DMS53 (cell line): ENCODE measurements at regions not wholly inside any gene's neighbourhood (a gene's known extent, or its start where the extent isn't known, plus 50 kb on each side); places are given as distances from the start of the nearest gene placed in this dataset.
A peak's percentile ranks its signal among the peaks of the same experiment; 100 is the strongest.

Experiments used
- DNase-seq: peaks from one replicate; lab custom pipeline; 2025; lab: John Stamatoyannopoulos, UW

GRCh38 chr4:15226203-15226602 is 201.6 kb upstream of the C1QTNF7 start:
- no peak for DNase-seq

DNA sequence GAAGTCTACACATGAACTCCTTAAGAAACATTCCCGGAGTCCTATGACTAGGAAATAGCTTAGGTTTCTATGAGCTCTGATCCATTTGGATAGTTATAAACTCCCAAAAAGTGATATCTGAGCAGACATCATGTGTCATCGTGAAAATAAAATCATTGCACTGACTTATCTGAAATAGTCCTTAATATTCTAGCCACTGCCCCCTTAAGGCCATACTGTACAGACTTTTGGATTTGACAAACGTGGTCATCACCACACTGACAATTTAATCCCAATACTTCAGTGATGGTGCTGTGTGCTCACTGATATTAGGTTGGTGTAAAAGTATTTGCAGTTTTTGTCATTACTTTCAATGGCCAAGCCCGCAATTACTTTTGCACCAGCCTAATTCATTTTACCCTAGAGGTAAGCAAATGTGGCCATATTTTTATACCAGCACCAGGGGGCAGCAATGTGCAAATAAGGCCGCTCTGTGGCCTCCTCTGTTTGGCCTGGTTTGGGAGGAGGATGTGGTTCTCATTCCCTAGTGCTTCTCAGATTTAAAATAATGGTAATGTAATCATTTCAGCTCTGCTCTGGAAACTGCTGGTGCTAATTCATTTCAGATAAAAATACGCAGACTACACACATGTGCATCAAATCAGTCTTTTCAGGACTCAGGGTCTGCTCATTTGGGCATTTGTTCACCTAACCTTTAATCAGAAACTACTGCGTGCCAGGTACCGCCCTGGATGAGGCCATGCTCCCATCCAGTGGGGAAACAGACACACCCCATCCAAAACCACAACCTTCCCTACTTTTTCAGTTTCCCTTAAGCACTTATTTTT is 196.4 kb upstream of the C1QTNF7 start:
- peak; percentile 93 for DNase-seq

DNA sequence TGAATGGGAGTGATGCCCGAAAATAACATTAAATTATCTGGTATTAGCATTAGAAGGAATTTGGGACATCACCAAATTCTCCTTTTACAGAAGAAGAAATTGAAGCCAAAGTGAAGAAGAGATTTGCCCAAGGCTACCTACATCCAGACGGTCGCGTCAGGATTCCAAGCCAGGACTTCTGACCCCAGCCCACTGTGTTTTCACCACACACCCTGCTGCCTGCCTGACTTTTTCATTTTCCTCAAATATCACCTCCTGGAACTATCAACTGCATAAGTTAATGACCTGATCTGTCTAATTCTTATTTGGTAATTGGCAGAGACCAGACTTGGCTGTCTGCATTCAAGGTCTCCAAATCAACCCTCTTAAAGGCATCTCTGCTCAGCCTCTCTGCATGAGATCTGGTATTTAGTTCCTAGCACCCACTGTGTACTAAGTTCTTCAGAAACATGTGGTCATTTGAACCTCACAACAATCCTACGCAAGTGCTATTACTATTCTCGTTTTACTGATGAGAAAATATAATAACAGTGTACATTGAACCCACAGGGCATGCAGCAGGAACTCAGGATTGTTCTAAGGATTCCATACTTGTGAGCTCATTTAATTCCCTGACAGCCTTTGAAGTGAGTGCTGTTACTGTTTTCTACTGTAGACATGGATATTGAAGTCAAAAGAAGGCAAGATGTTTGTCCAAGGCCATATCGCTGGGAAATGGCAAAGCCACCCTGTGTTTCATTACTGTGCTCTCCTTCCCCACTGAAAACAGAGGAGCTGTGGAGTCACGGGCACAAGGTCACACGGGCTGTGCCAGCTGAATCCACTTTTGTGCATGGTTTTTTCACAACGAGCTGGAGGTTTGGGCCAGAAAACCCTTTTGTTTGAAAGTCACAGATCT is 195.2 kb upstream of the C1QTNF7 start:
- peak; percentile 49 for DNase-seq

DNA sequence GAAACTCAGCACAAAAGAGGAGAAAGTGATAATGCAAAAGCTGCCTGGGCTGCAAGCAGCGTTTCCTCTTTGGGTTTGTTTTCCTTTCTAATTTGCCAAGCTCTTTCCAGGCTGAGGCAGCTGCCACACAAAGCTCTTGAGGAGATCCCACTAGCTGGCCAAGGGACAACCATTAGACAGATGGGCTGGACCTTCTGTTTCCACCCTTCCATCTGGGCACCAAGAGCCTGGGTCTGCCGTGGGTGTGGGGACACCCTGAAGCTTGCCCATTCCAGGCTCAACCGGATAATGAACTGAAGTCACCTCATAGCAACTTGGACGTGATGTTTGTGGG is 194.6 kb upstream of the C1QTNF7 start:
- DNase-seq = peak; percentile 50

DNA sequence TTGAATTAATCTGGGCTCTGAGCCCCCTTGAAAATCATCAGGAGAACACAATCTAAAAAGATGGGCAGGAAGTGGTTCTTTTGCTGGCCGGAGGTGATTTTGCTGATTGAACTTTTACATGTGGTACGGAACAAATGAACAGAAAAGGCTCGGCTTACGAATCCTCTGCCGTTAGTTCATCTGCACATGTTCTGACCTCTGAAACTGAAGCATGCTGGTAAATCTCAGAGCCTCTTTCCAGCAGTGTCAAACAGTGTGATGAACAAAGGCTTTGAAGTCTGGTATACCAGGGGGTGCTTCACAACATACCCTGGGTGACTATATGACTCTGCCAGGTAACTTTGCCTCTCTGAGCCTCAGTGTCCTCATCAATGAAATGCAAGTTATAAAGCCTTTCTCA is 194.2 kb upstream of the C1QTNF7 start:
- DNase-seq = no peak

- no peak for DNase-seq
These were observed 193.5 kb upstream of the C1QTNF7 start for GRCh38 chr4:15234116-15234855.

- DNase-seq = no peak
These were observed 193.0 kb upstream of the C1QTNF7 start for GRCh38 chr4:15234856-15235126.

- no peak for DNase-seq
These were observed 192.7 kb upstream of the C1QTNF7 start for GRCh38 chr4:15235135-15235534.

GRCh38 chr4:15237648-15238230 is 190.1 kb upstream of the C1QTNF7 start:
- no peak for DNase-seq

- DNase-seq = peak; percentile 79
These were observed 189.1 kb upstream of the C1QTNF7 start for GRCh38 chr4:15238720-15239119.

DNA sequence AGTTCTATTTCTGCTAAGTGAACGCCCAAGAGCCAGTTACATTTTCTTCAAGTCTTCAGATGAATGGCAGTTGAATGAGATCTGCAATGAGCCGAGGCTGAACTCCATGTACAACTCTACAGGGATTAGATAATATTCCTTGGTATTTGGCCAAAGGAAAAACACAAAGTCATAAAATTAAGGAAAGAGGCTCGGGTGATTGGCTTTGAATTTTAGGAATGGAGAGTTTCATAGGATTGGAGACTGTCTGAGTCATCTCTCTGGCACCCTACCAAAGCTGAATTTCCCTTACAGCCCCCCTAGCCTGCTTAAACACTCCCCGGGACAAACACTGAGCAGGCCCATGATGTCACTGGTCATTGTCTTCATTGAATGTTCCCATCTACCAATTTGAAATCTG is 188.0 kb upstream of the C1QTNF7 start:
- no peak for DNase-seq

GRCh38 chr4:15240764-15241163 is 187.1 kb upstream of the C1QTNF7 start:
- DNase-seq = no peak

GRCh38 chr4:15242021-15242420 is 185.8 kb upstream of the C1QTNF7 start:
- no peak for DNase-seq

GRCh38 chr4:15244354-15244753 is 183.5 kb upstream of the C1QTNF7 start:
- DNase-seq = no peak

DNA sequence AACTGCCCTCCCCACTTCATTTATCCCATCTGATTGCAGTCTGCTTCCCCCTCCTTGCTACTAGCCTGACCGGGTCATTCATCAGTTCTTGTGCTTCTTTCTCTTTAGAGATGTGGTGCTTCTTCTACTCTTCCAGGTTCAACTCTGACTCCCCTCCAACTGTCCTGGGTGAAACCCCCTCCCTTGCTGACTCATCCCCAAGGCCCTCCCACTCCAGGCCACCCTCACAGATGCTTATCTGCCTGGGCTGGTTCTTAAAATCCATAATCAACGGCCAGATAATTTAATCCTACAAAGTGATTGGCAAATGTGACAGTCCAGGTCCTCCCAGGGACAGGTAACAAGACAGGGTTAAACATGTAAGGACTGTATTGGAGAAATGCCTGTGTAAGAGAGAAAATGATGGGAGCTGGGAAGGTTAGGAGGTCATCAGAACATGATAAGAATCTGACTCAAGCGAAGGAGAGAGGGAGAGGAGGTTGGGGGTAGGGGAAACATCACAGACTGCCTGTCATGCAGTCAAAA is 182.8 kb upstream of the C1QTNF7 start:
- DNase-seq = no peak

DNA sequence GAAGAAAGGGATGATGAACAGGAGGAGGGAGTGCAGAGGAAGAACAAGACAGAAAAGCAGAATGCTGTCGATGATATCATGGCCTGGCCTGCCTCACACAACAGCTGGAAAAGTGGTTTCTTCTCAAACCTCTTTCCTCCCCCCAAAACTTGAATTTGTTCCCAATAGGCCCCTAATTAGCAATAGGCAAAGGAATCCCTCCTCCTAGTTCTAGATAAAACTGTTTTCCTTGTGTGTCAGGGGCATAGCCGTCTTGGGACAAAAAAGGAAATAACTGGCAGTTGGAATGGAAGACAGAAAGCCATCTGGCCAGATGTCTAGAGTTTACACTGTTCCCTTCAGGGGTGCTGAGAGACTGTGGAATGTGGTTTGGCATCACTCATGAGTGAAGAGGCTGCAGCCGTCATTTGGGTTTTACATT is 177.8 kb upstream of the C1QTNF7 start:
- peak; percentile 13 for DNase-seq

GRCh38 chr4:15253349-15253748 is 174.5 kb upstream of the C1QTNF7 start:
- no peak for DNase-seq

DNA sequence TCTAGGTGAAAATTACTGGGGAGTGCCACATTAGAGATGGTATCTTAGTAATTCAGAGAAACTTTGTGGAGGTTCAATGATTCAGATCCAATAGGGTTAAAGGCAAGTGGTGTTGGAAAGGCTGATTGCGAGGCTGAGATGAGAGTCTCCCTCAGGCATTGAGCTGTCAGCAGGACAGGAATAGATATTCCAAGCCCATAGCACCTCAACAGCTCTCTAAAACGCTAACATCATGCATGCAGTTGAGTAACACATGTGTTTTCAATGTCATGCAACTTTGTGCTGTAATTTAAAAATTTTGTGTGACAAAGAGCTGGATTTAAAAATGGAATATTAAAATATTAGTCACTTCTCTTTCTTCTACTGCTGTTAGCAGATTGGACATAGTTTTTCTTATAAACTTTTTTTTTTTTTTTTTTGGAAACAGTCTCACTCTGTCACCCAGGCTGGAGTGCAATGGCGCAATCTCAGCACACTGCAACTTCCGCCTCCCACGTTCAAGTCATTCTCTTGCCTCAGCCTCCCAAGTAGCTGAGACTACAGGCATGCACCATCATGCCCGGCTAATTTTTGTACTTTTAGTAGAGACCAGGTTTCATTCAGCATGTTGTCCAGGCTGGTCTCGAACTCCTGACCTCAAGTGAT is 173.5 kb upstream of the C1QTNF7 start:
- no peak for DNase-seq

- DNase-seq = no peak
These were observed 172.3 kb upstream of the C1QTNF7 start for GRCh38 chr4:15255537-15255936.

- no peak for DNase-seq
These were observed 167.1 kb upstream of the C1QTNF7 start for GRCh38 chr4:15260758-15261157.

- DNase-seq = peak; percentile 43
These were observed 165.4 kb upstream of the C1QTNF7 start for GRCh38 chr4:15262396-15262795.

- DNase-seq = no peak
These were observed 157.6 kb upstream of the C1QTNF7 start for GRCh38 chr4:15270201-15270600.
